Thyroid gland (tissue), 4 donors: ENCODE measurements at regions not wholly inside any gene's neighbourhood (a gene's known extent, or its start where the extent isn't known, plus 50 kb on each side); places are given as distances from the start of the nearest gene placed in this dataset.

ENCODE experiments used
- DNase-seq, 2 donors: peaks; one replicate each; pipeline ENCODE4 v3.0.0-alpha.2; 2019
- H3K27ac ChIP-seq, 3 donors: fragments of 200-600 bp; sonication (generic); 1 replicate in 2 of 3; 2 replicates in 1 of 3; pipeline ENCODE4 v1.5.1; 2016 to 2019; ENCODE audit warnings: mild to moderate bottlenecking in 1 of 3, moderate library complexity in 1 of 3
- H3K27me3 ChIP-seq: fragments of 200-600 bp; sonication (generic); one replicate; pipeline ENCODE4 v1.5.1; 2019
- H3K36me3 ChIP-seq, 2 donors: fragments of 200-600 bp; sonication (generic); one replicate each; pipeline ENCODE4 v1.5.1; 2016 to 2019
- H3K4me1 ChIP-seq, 2 donors: fragments of 200-600 bp; sonication (generic); one replicate each; pipeline ENCODE4 v1.5.1; 2017 to 2019
- H3K4me3 ChIP-seq, 3 donors: fragments of 200-600 bp; sonication (generic); replicated peaks in 1 of 3; 1 replicate in 2 of 3; 2 replicates in 1 of 3; pipeline ENCODE4 v1.5.1; 2016; ENCODE audit warnings: mild to moderate bottlenecking in 1 of 3
- H3K9me3 ChIP-seq: fragments of 200-600 bp; sonication (generic); one replicate; pipeline ENCODE4 v1.5.1; 2017
- POLR2A ChIP-seq, 2 donors: fragments of 450-650 bp; IDR thresholded peaks; one replicate each; pipeline ENCODE4 v1.6.1; 2017; ENCODE audit warnings: antibody characterized with exemption in 2 of 2, mild to moderate bottlenecking in 2 of 2, moderate library complexity in 1 of 2
- WGBS, 2 donors: methylation state at CpG; one replicate each; pipeline ENCODE4 v1.1.5; 2017; 5-methylcytosine and 5-hydroxymethylcytosine counted together
- intact Hi-C: fragments of 100-400 bp; cut with DNase I; formaldehyde crosslinking; loops from one replicate; pipeline ENCODE4 v1.15.1; 2023
- TF ChIP-seq, protein P1 (sequence below), 6 experiments: fragments of 200-600 bp in 3 of 6; fragments of 450-650 bp in 3 of 6; sonication (generic) in 3 of 6; IDR thresholded peaks; one replicate each; pipeline ENCODE4 v1.5.1; 2016 to 2019; ENCODE audit warnings: antibody characterized with exemption in 6 of 6, mild to moderate bottlenecking in 2 of 6, inconsistent platforms in 1 of 6, moderate library complexity in 1 of 6

DNA sequence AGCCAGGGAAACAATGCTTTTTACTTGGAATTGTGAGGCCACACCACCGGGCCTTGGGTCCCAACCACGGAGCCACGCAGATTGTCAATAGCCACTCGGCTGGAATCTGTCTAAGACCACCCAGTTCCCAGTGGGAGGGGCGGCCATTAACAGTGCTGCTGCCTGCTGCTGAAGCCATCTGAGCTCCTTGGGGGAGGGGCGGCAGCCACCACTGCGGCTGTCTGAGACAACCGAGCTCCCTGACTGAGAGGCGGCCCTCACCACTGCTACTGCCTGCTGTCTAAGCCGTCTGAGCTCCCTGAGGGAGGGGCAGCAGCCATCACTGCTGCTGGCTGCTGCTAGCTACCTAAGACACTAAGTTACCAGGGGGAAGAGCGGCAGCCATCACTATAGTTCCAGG is 64.3 kb downstream of the DMRTA2 start:
- Histone ChIP-seq H3K27ac (no peak overlapping the region), H3K9me3 (no peaks in the 10 kb centered on the region), H3K4me3 (no peak overlapping the region), H3K4me1 (no peaks in the 10 kb centered on the region), H3K27me3 (no peaks in the 10 kb centered on the region), H3K36me3 (no peaks in the 10 kb centered on the region)
- no peak for DNase-seq
- WGBS, 2 donors = 68 to 69% methylated on average over 10 to 11 of the region's 11 CpGs
- TF ChIP-seq, protein P1, sequence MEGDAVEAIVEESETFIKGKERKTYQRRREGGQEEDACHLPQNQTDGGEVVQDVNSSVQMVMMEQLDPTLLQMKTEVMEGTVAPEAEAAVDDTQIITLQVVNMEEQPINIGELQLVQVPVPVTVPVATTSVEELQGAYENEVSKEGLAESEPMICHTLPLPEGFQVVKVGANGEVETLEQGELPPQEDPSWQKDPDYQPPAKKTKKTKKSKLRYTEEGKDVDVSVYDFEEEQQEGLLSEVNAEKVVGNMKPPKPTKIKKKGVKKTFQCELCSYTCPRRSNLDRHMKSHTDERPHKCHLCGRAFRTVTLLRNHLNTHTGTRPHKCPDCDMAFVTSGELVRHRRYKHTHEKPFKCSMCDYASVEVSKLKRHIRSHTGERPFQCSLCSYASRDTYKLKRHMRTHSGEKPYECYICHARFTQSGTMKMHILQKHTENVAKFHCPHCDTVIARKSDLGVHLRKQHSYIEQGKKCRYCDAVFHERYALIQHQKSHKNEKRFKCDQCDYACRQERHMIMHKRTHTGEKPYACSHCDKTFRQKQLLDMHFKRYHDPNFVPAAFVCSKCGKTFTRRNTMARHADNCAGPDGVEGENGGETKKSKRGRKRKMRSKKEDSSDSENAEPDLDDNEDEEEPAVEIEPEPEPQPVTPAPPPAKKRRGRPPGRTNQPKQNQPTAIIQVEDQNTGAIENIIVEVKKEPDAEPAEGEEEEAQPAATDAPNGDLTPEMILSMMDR (IDR thresholded peaks at IDR 0.05) = no peak
- no peak for TF ChIP-seq POLR2A (IDR thresholded peaks at IDR 0.05)
- intact Hi-C loops = no loop called here

DNA sequence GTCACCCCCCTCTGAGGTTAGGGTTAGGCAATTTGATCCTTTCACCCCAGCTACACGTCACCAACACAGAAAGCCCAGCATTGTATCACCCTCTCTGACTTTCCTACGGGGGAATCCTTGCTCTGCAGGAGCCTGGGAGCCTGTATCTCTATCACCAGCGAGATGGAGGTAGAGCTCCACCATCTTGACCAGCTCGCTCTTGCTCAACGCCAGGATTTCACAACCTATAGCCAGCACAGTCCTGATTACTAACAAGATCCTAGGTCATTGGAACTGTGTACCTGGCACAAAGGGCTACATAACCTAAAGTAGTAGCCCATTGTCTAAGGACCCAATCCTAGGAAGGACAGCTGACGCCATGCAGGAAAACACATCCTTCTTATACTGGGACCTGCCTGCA is 66.1 kb downstream of the DMRTA2 start:
- Histone ChIP-seq H3K4me1 (no peaks in the 10 kb centered on the region), H3K36me3 (no peaks in the 10 kb centered on the region), H3K27ac (no peak overlapping the region), H3K27me3 (no peaks in the 10 kb centered on the region), H3K4me3 (no peak overlapping the region), H3K9me3 (no peaks in the 10 kb centered on the region)
- intact Hi-C loops = no loop called here
- no peak for TF ChIP-seq POLR2A (IDR thresholded peaks at IDR 0.05)
- TF ChIP-seq, protein P1 (IDR thresholded peaks at IDR 0.05) = no peak
- WGBS, 2 donors = 63 to 77% methylated on average over 5 to 6 of the region's 6 CpGs
- DNase-seq = no peak

DNA sequence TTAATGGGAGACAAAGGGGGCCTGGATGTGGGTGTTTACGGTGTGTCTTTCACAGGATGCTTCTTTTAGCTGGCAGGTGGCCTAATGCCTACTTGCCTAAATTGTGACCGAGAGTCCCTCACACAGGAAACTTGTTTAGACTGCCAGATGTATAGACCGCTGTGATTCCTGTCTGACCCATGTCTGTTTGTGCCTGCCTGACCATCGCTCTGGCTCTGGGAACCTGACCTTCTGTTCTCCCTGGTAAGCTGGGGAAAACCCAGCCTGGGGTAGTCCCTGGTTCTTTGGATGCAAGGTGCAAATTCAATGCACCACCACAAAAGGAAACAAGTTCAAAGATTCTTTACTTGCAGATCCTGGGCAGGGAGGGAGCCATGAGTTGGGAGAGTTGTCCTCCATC is 68.4 kb downstream of the DMRTA2 start:
- intact Hi-C loops = no loop called here
- DNase-seq = no peak
- Histone ChIP-seq H3K9me3 (no peaks in the 10 kb centered on the region), H3K36me3 (no peaks in the 10 kb centered on the region), H3K27me3 (no peaks in the 10 kb centered on the region), H3K27ac (no peak overlapping the region), H3K4me3 (no peak overlapping the region), H3K4me1 (no peaks in the 10 kb centered on the region)
- 62 to 76% methylated on average over 4 of the region's 4 CpGs for WGBS, 2 donors
- TF ChIP-seq, protein P1 (IDR thresholded peaks at IDR 0.05) = no peak
- no peak for TF ChIP-seq POLR2A (IDR thresholded peaks at IDR 0.05)

DNA sequence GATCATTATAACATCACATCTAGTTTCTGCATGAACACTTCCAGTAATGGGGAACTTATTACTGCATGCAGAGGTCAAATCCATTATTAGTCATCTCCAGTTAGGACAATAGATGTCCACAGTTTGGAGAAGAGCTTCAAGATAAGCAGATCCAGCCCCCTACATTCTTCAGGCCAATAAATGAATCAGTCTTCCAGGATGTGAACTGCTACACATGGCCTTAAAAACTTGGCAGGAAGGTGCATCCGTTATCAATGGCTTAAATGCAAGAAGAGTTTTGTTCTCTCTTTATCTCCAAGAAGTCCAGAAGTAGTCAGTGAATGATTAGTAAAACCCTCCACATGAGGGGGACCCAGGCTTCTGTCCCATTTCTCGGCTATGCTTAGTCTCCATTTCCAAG is 70.8 kb downstream of the DMRTA2 start:
- no peaks in the 10 kb centered on the region for H3K36me3 ChIP-seq
- intact Hi-C loops = no loop called here
- H3K27me3 ChIP-seq = no peaks in the 10 kb centered on the region
- H3K9me3 ChIP-seq = no peaks in the 10 kb centered on the region
- no peaks in the 10 kb centered on the region for H3K4me1 ChIP-seq
- no peak overlapping the region for H3K27ac ChIP-seq
- no peak overlapping the region for H3K4me3 ChIP-seq
- WGBS, 2 donors = 68 to 75% methylated on average over 2 of the region's 2 CpGs
- TF ChIP-seq POLR2A (IDR thresholded peaks at IDR 0.05) = no peak
- TF ChIP-seq, protein P1 (IDR thresholded peaks at IDR 0.05) = no peak
- DNase-seq = no peak

DNA sequence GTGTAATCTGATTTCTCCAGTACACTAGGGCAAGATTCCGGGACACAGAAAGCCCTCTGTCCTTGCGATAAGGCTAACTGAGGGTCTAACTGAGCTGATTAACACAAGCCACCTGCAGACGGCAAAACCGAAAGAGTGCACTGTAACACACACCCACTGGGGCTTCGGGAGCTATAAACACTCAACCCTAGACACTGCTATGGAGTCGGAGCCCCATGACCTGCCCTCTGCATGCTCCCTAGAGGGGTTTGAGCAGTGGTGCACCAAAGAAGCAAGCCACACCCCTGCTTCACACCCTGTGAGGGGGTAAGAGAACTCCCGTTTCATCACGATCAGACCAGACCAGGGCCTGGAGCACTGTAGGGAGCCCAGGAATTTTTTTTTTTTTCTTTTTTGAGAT is 72.4 kb downstream of the DMRTA2 start:
- Histone ChIP-seq H3K4me1 (no peaks in the 10 kb centered on the region), H3K27ac (no peak overlapping the region), H3K9me3 (no peaks in the 10 kb centered on the region), H3K36me3 (no peaks in the 10 kb centered on the region), H3K4me3 (no peak overlapping the region), H3K27me3 (no peaks in the 10 kb centered on the region)
- TF ChIP-seq POLR2A (IDR thresholded peaks at IDR 0.05) = no peak
- TF ChIP-seq, protein P1 (IDR thresholded peaks at IDR 0.05) = no peak
- 86 to 93% methylated on average over 8 of the region's 8 CpGs for WGBS, 2 donors
- no peak for DNase-seq
- intact Hi-C loops = no loop called here
